RWPE2 (cell line): ENCODE measurements at regions not wholly inside any gene's neighbourhood (a gene's known extent, or its start where the extent isn't known, plus 50 kb on each side); places are given as distances from the start of the nearest gene placed in this dataset.

Source experiments
- ATAC-seq: fragments of 200-7000 bp; cut with Tn5 transposase; 3 replicates; pipeline ENCODE4 v1.9.1; 2021; ENCODE audit warnings: low read depth
- DNase-seq: peaks from one replicate; pipeline ENCODE4 v3.0.0-alpha.2; 2020; ENCODE audit warnings: low spot score
- H3K27ac ChIP-seq: fragments of 450-650 bp; 2 replicates; pipeline ENCODE4 v1.5.1; 2017; ENCODE audit warnings: mild to moderate bottlenecking; ENCODE audit not compliant: poor library complexity, severe bottlenecking
- H3K27me3 ChIP-seq: fragments of 250-450 bp; sonication (Bioruptor Pico); 2 replicates; pipeline ENCODE4 v1.5.1; 2021; ENCODE audit warnings: mild to moderate bottlenecking, moderate library complexity; ENCODE audit not compliant: insufficient read depth, poor library complexity, severe bottlenecking
- H3K36me3 ChIP-seq: fragments of 250-450 bp; sonication (Bioruptor Pico); 2 replicates; pipeline ENCODE4 v1.5.1; 2020; ENCODE audit warnings: low read depth, mild to moderate bottlenecking, moderate library complexity
- H3K4me1 ChIP-seq: fragments of 250-450 bp; sonication (Bioruptor Pico); 2 replicates; pipeline ENCODE4 v1.5.1; 2021; ENCODE audit warnings: mild to moderate bottlenecking, moderate library complexity; ENCODE audit not compliant: insufficient read depth, poor library complexity, severe bottlenecking
- H3K4me3 ChIP-seq: fragments of 250-450 bp; sonication (Bioruptor Pico); 2 replicates; pipeline ENCODE4 v1.5.1; 2021; ENCODE audit warnings: mild to moderate bottlenecking, moderate library complexity; ENCODE audit not compliant: severe bottlenecking
- H3K9me3 ChIP-seq: fragments of 250-450 bp; sonication (Bioruptor Pico); 2 replicates; pipeline ENCODE4 v1.5.1; 2021; ENCODE audit warnings: mild to moderate bottlenecking, moderate library complexity; ENCODE audit not compliant: severe bottlenecking
- TF ChIP-seq, protein P1 (sequence below): fragments of 450-650 bp; IDR thresholded peaks from one replicate; pipeline ENCODE4 v1.5.1; 2017; ENCODE audit warnings: mild to moderate bottlenecking, moderate library complexity; ENCODE audit not compliant: poor library complexity, severe bottlenecking

DNA sequence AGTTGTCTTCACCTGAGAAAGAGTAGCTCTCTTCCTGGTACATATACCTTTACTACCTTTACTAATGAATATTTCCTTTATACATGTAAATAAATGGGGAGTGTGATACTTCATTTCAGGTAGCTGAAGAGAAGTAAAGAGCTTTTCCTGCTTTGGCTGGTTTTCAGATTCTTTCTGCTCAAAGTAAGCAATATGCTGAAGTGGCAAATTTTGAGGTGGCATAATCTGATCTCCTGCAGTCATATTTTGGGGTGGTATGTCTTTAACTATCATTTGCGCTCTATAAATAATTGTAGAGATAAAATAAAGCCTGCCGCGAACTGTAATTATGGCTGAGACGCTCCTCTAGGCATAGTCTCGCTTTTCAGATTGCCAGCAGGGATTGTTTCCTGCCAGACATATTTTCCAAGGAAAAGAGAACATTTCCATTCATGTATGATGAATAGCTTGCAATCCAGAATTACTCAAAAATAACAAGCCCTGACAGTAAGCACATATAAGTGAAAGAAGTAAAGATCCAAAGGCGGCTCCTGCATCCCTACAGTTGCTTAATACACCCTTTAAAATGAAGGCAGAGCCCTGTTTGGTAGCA is 200.7 kb downstream of the C12orf50 start:
- Histone ChIP-seq H3K27me3 (no peaks in the 10 kb centered on the region), H3K4me1 (peaks cover 11% of the 10 kb centered on the region), H3K9me3 (no peaks in the 10 kb centered on the region), H3K36me3 (no peaks in the 10 kb centered on the region), H3K4me3 (no peak overlapping the region), H3K27ac (no peak overlapping the region)
- TF ChIP-seq, protein P1, sequence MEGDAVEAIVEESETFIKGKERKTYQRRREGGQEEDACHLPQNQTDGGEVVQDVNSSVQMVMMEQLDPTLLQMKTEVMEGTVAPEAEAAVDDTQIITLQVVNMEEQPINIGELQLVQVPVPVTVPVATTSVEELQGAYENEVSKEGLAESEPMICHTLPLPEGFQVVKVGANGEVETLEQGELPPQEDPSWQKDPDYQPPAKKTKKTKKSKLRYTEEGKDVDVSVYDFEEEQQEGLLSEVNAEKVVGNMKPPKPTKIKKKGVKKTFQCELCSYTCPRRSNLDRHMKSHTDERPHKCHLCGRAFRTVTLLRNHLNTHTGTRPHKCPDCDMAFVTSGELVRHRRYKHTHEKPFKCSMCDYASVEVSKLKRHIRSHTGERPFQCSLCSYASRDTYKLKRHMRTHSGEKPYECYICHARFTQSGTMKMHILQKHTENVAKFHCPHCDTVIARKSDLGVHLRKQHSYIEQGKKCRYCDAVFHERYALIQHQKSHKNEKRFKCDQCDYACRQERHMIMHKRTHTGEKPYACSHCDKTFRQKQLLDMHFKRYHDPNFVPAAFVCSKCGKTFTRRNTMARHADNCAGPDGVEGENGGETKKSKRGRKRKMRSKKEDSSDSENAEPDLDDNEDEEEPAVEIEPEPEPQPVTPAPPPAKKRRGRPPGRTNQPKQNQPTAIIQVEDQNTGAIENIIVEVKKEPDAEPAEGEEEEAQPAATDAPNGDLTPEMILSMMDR: no peak
- DNase-seq (no peak), ATAC-seq (no peak)

DNA sequence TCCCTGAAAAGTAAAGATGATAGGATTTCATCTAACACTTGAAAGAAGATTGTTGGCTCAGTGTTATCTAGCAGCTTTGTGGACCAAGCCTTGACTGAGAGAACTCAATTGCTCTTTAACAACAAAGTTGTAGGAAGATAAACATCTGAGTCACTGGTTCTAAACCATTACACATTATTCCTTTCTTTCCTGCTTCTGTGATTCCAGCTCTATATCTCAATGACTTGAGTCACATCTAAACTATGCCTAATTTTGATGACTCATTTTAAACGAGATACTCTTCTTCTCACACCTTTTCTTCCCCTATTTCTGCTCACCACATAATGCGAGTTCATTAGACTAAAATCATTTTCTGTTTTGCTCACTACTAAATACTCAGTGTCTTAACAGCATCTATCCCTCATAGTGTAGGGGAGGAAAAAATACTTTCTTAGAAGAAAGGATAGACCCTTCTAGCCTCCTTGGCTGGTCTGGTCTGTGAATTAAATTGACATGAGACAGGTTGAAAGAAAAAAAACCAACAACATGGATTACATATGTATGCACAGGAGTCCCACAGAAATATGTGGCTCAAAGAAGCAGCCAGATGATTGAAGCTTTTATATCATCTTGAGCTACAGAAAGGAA is 201.4 kb downstream of the C12orf50 start:
- TF ChIP-seq, protein P1: no peak
- no peaks in the 10 kb centered on the region for H3K27me3 ChIP-seq
- ATAC-seq: peak; percentile 98
- H3K4me3 ChIP-seq: no peak overlapping the region
- H3K27ac ChIP-seq: peak overlapping the region; percentile 7
- H3K9me3 ChIP-seq: no peaks in the 10 kb centered on the region
- peaks cover 11% of the 10 kb centered on the region for H3K4me1 ChIP-seq
- H3K36me3 ChIP-seq: no peaks in the 10 kb centered on the region
- DNase-seq: no peak

DNA sequence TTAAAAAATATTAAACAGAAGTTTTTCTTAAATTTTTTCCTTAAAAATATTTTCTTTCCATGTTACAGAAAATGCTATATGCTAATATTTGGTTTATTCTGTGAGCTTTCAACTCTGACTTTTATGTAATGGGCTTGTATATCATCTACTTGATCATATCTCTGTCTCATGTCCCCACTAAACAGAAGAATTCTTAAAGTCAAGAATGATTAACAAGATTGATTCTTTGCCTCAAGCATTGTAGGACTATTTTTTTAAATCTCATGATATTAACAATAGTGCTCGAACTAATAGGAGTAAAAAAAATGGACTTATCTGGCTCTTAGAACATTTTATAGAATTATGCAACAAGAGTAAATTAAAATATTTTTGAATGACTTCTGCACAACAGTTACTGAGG is 206.3 kb downstream of the C12orf50 start:
- no peak for DNase-seq
- H3K27me3 ChIP-seq: no peaks in the 10 kb centered on the region
- peaks cover 19% of the 10 kb centered on the region for H3K4me1 ChIP-seq
- no peak for ATAC-seq
- TF ChIP-seq, protein P1: no peak
- no peaks in the 10 kb centered on the region for H3K9me3 ChIP-seq
- no peak overlapping the region for H3K4me3 ChIP-seq
- H3K27ac ChIP-seq: no peak overlapping the region
- H3K36me3 ChIP-seq: no peaks in the 10 kb centered on the region

DNA sequence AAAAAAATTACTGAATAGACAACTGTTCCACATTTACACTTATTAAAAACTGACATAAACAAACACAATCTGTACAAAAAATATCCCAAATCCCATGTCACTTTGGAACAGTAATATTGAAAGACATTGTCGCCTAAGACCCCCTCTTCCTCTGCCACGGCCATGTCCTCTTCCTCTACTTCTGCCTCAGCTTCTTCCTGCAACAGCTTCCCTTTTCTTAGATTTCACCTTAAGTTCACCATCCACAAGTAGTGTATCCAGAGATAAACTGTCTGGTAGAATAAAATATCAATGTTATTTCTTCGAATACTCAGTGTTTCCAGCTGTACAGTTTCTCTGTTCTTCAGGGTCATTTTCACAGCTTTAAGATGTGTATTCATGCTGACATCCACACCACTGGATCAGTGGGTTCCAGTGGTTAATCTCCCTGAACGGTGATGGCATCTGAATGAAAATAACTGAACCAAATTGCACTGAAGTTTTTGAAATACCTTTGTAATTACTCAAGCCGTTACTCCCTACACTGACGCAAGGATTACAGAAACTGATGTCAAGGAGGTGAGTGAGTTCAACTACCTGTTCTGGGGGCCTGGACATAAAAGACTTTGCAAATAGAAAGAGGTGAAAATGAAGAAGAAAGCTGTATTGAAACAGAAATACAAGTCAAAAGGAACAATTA is 208.5 kb downstream of the C12orf50 start:
- no peak for DNase-seq
- TF ChIP-seq, protein P1: no peak
- no peaks in the 10 kb centered on the region for H3K9me3 ChIP-seq
- ATAC-seq: peak; percentile 98
- no peaks in the 10 kb centered on the region for H3K36me3 ChIP-seq
- H3K4me3 ChIP-seq: no peak overlapping the region
- H3K27ac ChIP-seq: peak overlapping the region; percentile 61
- H3K4me1 ChIP-seq: peaks cover 12% of the 10 kb centered on the region
- no peaks in the 10 kb centered on the region for H3K27me3 ChIP-seq

DNA sequence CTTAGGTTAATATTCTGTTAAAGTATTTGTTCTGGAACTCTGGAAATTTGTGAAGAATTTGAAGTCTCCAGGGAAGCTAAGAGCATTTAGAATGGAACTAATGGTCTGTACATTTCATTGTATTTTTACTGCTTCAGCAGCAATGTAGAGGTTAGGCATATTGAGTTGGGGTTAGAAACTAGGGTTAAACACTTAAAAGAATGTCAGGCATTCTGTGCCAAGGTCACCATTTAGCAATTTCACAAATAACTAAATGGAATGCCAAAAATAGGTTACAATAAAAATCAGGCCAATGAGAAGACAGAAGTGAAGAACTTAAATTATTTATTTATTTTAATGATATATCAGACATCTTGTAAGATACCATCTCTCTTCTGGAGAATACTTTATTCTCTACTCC is 210.8 kb downstream of the C12orf50 start:
- H3K27ac ChIP-seq: no peak overlapping the region
- peaks cover 17% of the 10 kb centered on the region for H3K4me1 ChIP-seq
- no peaks in the 10 kb centered on the region for H3K27me3 ChIP-seq
- H3K36me3 ChIP-seq: no peaks in the 10 kb centered on the region
- TF ChIP-seq, protein P1: no peak
- ATAC-seq: no peak
- no peak for DNase-seq
- no peaks in the 10 kb centered on the region for H3K9me3 ChIP-seq
- H3K4me3 ChIP-seq: no peak overlapping the region
